GM12878 (cell line): ENCODE measurements at regions not wholly inside any gene's neighbourhood (a gene's known extent, or its start where the extent isn't known, plus 50 kb on each side); places are given as distances from the start of the nearest gene placed in this dataset.
"Not testable (repeated sequence)": the region's sequence is repeated elsewhere in the genome, so short reads cannot be mapped to it uniquely, and the experiment has no call there.

Source experiments
- ATAC-seq: fragments of 200-7000 bp; cut with Tn5 transposase; 3 replicates; pipeline ENCODE4 v1.9.1; 2020; ENCODE audit warnings: mild to moderate bottlenecking, moderate library complexity
- BruUV-seq: library from RNA; stranded (reverse); fragments of 400-500 nt; replicated peaks from 2 replicates; lab custom pipeline; 2021; lab: Mats Ljungman, UMichigan
- CTCF ChIA-PET: fragments of 300-600 bp; sonication (Branson Sonifier 250); formaldehyde crosslinking; extraction: SDS; loops from one replicate; lab custom pipeline; 2021; ENCODE audit warnings: inconsistent platforms; lab: Yijun Ruan, JAX
- POLR2A ChIA-PET: fragments of 350-600 bp; formaldehyde crosslinking; extraction: SDS; loops from one replicate; lab custom pipeline; 2021; ENCODE audit warnings: inconsistent platforms; lab: Charles Lee
- RAD21 ChIA-PET: fragments of 300-600 bp; sonication (Branson Sonifier 250); formaldehyde crosslinking; loops from one replicate; lab custom pipeline; 2023; ENCODE audit warnings: antibody characterized with exemption; ENCODE audit not compliant: unreplicated experiment; lab: Charles Lee
- SMC1A ChIA-PET: fragments of 300-600 bp; sonication (Branson Sonifier 250); formaldehyde crosslinking; loops from one replicate; lab custom pipeline; 2023; ENCODE audit not compliant: unreplicated experiment, uncharacterized antibody; lab: Charles Lee
- DNase-seq: peaks from one replicate; pipeline ENCODE4 v3.0.0-alpha.2; 2011; ENCODE audit warnings: low read depth, low spot score
- FAIRE-seq: peaks from 3 replicates; lab custom pipeline; 2011; peaks lifted over from hg19 to GRCh38; lab: Jason Lieb, UNC
- H2AFZ ChIP-seq: 2 replicates; pipeline ENCODE4 v1.6.0; 2011; ENCODE audit warnings: low read depth, low read length, control low read depth; ENCODE audit not compliant: control insufficient read depth
- H3K27ac ChIP-seq: 2 replicates; pipeline ENCODE4 v1.5.1; 2011; ENCODE audit warnings: control low read depth; ENCODE audit not compliant: control insufficient read depth, insufficient read depth
- H3K27me3 ChIP-seq, 2 experiments: replicated peaks in 1 of 2; 2 replicates each; pipeline versions ENCODE4 v1.6.0 to v1.6.1; 2011; ENCODE audit warnings: low read length in 1 of 2; ENCODE audit not compliant: control insufficient read depth in 2 of 2, insufficient read depth in 2 of 2
- H3K36me3 ChIP-seq, 2 experiments: 2 replicates each; pipeline ENCODE4 v1.5.1; 2011; ENCODE audit warnings: low read length in 1 of 2; ENCODE audit not compliant: control insufficient read depth in 2 of 2, insufficient read depth in 2 of 2
- H3K4me1 ChIP-seq: 2 replicates; pipeline ENCODE4 v1.6.1; 2011; ENCODE audit warnings: mild to moderate bottlenecking, low read length, moderate library complexity, mixed read lengths; ENCODE audit not compliant: control insufficient read depth, insufficient read depth
- H3K4me2 ChIP-seq: 2 replicates; pipeline ENCODE4 v1.6.0; 2011; ENCODE audit warnings: control low read depth; ENCODE audit not compliant: control insufficient read depth, insufficient read depth
- H3K4me3 ChIP-seq: fragments of 200-600 bp; sonication (generic); 2 replicates; pipeline ENCODE4 v1.5.1; 2016
- H3K79me2 ChIP-seq: 2 replicates; pipeline ENCODE4 v1.6.0; 2011; ENCODE audit warnings: low read length; ENCODE audit not compliant: control insufficient read depth, insufficient read depth
- H3K9ac ChIP-seq: 2 replicates; pipeline ENCODE4 v1.8.0; 2011; ENCODE audit warnings: low read length, control low read depth, mixed read lengths; ENCODE audit not compliant: control insufficient read depth, insufficient read depth
- H3K9me3 ChIP-seq: replicated peaks from 3 replicates; pipeline ENCODE4 v1.5.1; 2011; ENCODE audit warnings: mild to moderate bottlenecking, low read length; ENCODE audit not compliant: control insufficient read depth, insufficient read depth
- H4K20me1 ChIP-seq: 2 replicates; pipeline ENCODE4 v1.6.0; 2011; ENCODE audit not compliant: control insufficient read depth, insufficient read depth
- ATF3 ChIP-seq: IDR thresholded peaks from 2 replicates; pipeline ENCODE4 v1.6.1; 2011; ENCODE audit warnings: low read depth, mild to moderate bottlenecking, low read length, moderate library complexity, borderline replicate concordance; ENCODE audit errors: extremely low read depth
- EED ChIP-seq: sonication (generic); IDR thresholded peaks from 2 replicates; pipeline ENCODE4 v1.6.1; 2016; ENCODE audit warnings: antibody characterized with exemption, low read depth
- GATAD2B ChIP-seq: fragments of 450-650 bp; conservative IDR thresholded peaks from 2 replicates; pipeline ENCODE4 v1.6.1; 2017; ENCODE audit warnings: low read depth, mild to moderate bottlenecking, moderate library complexity
- MEF2A ChIP-seq: IDR thresholded peaks from 2 replicates; pipeline ENCODE4 v1.6.1; 2011; ENCODE audit warnings: low read depth, mild to moderate bottlenecking, low read length, moderate library complexity; ENCODE audit not compliant: insufficient read depth
- NFYA ChIP-seq: IDR thresholded peaks from 2 replicates; pipeline ENCODE4 v1.6.1; 2011; ENCODE audit warnings: low read depth, mild to moderate bottlenecking, low read length, improper control_type of control experiment, borderline replicate concordance
- SMAD5 ChIP-seq: IDR thresholded peaks from 2 replicates; pipeline ENCODE4 v1.6.1; 2016; ENCODE audit warnings: antibody characterized with exemption, low read depth
- WGBS: methylation state at CpG from one replicate; pipeline ENCODE4 v1.1.6; 2016; ENCODE audit warnings: low lambda C conversion rate; ENCODE audit not compliant: insufficient replicate concordance, insufficient coverage; ENCODE audit errors: missing lambda C conversion rate; 5-methylcytosine and 5-hydroxymethylcytosine counted together
- in situ Hi-C: fragments of 300-500 bp; cut with MboI; formaldehyde crosslinking; loops from 9 replicates; pipeline ENCODE4 v1.14.3; 2018; ENCODE audit warnings: mixed read lengths
- intact Hi-C: fragments of 100-400 bp; cut with micrococcal nuclease; formaldehyde crosslinking; loops from one replicate; pipeline ENCODE4 v1.14.2; 2022; ENCODE audit not compliant: unreplicated experiment

GRCh38 chr12:102326982-102327381 lies 129.3 kb upstream of the PMCH start:
- ATAC-seq (no peak), DNase-seq (no peak), FAIRE-seq (no peak)
- H3K9me3 ChIP-seq, result no peaks in the 10 kb centered on the region
- no peaks in the 10 kb centered on the region for H3K79me2 ChIP-seq
- ChIA-PET RAD21 (no interaction called here), POLR2A (no interaction called here), SMC1A (interaction anchor here (1.2 to 1.4 kb wide), 2 partner anchors 10 to 26 kb away, joined by 3 read pairs; no protein-coding TSS in a partner anchor), CTCF (interaction anchor here (1.6 kb wide), 1 partner anchor 484 kb away, joined by 4 read pairs; no protein-coding TSS in a partner anchor)
- WGBS, result 0% methylated on average over 1 of the region's 1 CpG
- H3K4me3 ChIP-seq, result no peak overlapping the region
- no peak for TF ChIP-seq EED
- no peak for TF ChIP-seq SMAD5
- no peak for TF ChIP-seq MEF2A
- no peak for TF ChIP-seq GATAD2B
- TF ChIP-seq ATF3, result no peak
- no peak for TF ChIP-seq NFYA
- in situ Hi-C loops (no loop called here), intact Hi-C loops (no loop called here)
- H3K4me2 ChIP-seq, result no peak overlapping the region
- no peaks in the 10 kb centered on the region for H4K20me1 ChIP-seq
- no peak overlapping the region for H2AFZ ChIP-seq
- no peak overlapping the region for H3K9ac ChIP-seq
- H3K27ac ChIP-seq, result no peak overlapping the region
- H3K27me3 ChIP-seq, result no peaks in the 10 kb centered on the region
- H3K36me3 ChIP-seq, result no peaks in the 10 kb centered on the region
- BruUV-seq, result no TSS peak
- no peaks in the 10 kb centered on the region for H3K4me1 ChIP-seq

GRCh38 chr12:102325108-102325507 lies 127.5 kb upstream of the PMCH start:
- H3K9ac ChIP-seq, H3K4me2 ChIP-seq, H4K20me1 ChIP-seq, CTCF ChIA-PET, H3K27me3 ChIP-seq, H3K4me3 ChIP-seq, H3K36me3 ChIP-seq, DNase-seq, in situ Hi-C loops, H3K79me2 ChIP-seq, intact Hi-C loops, H3K9me3 ChIP-seq, RAD21 ChIA-PET, ATAC-seq, SMC1A ChIA-PET, H3K4me1 ChIP-seq, BruUV-seq, POLR2A ChIA-PET, H2AFZ ChIP-seq, H3K27ac ChIP-seq, FAIRE-seq: not testable (repeated sequence)
- 75% methylated on average over 3 of the region's 4 CpGs for WGBS
